GM18517 (cell line): ENCODE measurements at regions not wholly inside any gene's neighbourhood (a gene's known extent, or its start where the extent isn't known, plus 50 kb on each side); places are given as distances from the start of the nearest gene placed in this dataset.
"Not testable (repeated sequence)": the region's sequence is repeated elsewhere in the genome, so short reads cannot be mapped to it uniquely, and the experiment has no call there.

Experiments used
- ATAC-seq: cut with Tn5 transposase; IDR thresholded peaks from one replicate; pipeline ENCODE4 v1.9.1; 2021; ENCODE audit warnings: mild to moderate bottlenecking, moderate library complexity; ENCODE audit not compliant: unreplicated experiment

DNA sequence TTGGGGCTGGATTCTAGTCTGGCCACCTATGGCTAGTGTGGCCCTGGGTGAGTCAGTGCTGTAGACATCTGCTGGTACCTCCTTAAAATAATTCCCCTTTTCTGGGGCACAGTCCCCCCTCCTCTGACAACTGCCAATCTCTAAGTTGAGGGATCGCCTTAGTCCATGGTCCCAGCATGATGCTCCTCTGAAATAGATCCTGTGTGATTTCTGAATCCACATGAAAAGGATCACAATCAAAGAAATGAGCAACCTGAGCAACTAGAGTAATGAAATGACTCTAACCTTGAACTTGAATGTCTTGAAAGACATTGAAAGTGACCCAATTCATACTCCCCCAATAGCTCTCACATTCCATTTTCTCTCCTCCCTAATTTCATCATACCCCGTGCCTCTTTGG lies 332.5 kb downstream of the VRK1 start:
- ATAC-seq: no peak

DNA sequence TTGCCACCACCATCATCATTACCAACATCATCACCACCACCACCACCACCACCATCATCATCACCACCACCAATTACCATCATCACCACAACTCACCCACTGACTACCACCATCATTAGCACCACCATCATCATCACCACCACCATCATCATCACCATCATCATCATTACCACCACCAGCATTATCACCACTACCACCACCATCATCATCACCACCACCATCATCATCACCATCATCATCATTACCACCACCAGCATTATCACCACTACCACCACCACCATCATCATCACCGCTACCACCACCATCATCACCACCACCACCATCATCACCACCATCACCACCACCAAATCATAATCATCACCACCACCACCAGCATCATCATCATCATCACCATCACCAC lies 338.7 kb downstream of the VRK1 start:
- ATAC-seq: not testable (repeated sequence)

DNA sequence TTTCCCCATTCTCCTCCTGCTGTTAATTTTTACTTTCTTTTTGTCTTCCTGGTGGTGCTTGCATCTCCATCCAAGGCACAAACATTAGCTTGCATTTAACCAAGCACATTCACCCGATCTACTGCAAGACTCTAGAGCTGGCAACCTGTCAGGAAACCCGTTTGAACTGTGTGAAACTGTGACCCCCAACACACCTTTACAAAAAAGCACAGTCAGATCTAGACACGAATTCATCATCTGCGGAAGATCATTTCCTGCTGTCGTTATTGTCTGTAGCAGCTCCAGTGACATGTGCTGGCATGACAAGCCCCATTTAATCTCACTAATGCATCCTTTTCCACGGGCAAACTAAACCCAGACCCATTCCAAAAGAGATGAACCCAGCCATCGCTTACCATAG lies 340.5 kb downstream of the VRK1 start:
- ATAC-seq: no peak

DNA sequence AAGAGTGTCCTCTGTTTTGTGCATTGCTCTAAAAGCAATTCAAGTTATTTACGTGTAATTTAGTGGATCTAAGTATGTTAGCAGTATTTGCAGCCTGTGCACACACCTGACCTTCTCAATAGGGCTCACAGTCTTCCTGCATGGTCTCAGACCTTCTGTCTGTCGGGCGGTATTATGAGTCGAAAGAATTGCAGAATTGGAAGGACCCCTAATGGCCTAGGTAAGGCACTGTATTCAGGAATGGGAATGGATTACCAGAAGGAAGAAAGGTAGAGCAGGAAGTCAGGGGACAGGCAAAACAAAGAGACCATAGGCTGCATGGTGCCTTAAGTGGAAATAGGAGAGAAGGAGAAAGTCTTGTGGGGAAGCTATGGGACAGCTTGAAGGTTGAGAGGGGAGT lies 341.6 kb downstream of the VRK1 start:
- no peak for ATAC-seq

DNA sequence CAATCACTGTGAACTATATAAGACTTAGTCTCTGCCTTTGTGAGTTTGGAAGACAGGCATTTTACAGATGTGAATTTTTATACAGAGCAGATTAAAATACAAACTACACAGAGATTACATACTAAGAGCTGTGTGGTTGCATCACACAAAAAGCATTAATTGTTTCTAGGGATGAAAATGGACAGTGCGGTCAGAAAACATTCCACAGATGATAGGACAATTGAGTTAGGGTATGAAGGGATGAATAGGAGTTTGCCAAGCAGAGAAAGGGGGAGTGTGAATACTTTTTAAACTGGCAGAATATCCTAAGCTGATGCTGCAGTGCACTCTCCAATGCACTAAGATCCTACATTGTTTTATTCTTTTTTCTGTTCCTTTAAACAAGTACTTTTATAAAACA lies 345.8 kb downstream of the VRK1 start:
- no peak for ATAC-seq

DNA sequence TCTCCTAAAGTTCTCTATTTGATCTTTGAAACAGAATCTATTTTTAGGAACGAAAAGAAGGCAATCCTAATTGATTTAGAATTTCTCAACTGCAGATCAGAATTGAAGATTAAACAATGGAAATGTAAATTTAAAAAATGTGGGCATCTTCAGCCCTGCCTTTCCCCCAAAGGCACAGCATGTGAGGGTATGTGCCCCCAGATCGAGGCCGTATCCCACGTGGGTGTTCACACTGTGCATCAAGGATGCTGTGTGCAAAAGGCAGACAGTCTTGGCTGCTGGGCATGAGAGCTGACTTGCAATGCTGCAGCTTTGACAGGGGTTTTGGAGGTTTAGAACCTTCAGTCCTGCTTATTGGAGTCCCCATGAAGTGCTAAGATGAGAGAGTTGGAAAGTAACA lies 346.3 kb downstream of the VRK1 start:
- ATAC-seq: no peak

DNA sequence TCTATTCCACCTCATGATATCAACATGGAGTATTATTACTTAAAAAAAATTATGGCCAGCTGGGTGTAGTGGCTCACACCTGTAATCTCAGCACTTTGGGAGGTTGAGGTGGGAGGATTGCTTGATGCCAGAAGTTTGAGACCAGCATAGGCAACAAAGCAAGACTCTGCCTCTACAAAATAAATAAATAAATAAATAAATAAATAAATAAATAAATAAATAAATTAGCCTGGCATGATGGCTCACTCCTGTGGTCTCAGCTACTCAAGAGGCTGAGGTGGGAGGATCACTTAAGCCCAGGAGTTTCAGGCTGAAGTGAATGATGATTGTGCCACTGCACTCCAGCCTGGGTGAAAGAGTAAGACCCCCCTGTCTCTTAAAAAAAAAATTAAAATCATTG lies 350.8 kb downstream of the VRK1 start:
- ATAC-seq: not testable (repeated sequence)

DNA sequence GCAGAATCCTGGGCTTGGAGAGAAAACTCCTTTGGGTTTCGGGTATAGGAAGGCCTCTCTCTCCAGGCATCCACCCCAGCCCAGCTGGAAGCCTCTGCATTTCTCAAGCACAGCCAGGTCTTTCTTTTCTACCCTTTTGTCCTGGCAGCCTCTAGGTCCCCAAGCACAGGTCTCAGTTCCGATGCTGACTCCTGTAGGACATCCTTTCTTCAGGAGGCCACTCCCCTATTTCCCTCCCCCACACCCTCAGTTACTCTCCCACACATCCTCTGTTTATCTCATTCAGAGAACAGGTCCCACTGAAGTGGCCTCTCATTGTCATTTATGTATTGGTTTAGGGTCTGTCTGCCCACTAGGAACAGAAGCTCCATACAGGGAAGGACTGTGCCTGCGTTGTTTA lies 352.6 kb downstream of the VRK1 start:
- ATAC-seq: no peak

DNA sequence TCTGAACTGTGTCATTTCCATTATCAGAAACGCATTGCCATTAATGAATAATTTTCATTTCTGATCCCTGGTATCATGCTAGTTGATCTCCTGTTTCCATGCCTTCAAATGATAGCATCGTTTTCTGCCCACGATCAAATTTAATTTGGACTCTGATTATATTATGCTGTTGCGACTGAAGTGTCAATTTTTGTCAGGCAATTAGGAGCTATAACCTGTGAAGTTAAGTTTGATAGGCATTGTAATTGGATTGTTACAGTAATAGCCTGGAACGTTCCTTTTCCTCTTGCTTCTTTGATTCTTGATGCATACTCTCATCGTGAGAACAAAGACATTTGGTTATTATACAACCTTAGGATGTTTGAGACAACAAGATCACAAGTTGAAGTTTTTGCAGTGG lies 356.3 kb downstream of the VRK1 start:
- ATAC-seq: no peak

DNA sequence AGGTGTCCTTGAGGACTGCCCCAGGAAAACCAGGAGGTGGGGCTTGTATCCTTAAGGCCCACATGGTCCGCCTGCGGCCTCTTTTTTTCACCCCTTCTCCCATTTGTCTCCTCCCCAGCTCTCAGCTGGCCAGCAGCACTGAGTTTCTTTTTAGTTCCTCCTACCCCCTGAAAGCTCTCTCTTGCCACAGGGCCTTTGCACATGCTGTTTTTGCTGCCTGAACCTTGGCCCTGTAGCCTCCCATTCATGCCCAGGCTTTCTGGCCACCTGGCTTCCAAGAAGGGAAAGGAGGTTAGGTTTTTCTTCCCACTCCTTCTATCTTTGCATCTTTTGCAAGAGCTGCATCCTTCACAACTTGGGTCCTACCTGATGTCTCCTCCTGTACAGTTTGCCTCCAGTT lies 358.1 kb downstream of the VRK1 start:
- no peak for ATAC-seq

DNA sequence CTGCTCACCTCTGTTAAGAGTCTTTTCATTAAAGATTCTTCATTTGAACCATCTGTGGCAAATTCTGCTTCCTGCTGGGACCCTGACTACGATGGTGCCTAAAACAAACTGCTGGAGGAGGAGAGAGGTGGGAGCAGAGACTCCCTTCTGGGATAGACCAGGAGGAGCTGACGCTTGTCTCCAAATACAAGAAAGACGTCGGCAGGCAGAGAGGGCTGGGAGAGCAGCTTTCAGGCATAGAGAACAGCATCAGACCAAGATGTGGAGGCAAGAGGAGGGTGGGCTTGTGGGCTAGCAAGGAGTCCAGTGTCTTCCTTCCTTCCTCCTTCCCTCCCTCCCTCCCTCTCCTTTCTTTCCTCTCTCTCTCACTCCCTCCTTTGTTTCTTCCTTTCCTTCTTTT lies 358.6 kb downstream of the VRK1 start:
- ATAC-seq: no peak

DNA sequence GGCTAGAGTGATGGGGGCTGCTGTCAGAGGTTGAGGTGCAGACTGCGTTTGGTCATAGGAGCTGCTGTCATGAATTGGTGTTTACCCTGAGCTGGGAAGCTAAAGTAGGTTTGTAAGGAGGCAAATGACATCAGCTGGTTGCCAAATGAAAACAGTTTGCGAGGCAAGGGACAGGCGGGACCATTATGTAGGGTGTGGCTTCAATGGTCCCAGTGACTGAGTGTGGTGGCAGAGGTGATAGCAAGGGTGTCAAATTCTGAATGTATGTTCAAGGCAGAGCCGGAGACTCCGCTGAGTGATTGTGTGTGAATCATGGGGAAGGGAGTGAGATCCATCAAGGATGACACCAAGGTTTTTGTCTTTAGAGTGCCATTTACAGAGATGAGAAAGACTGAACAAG lies 359.5 kb downstream of the VRK1 start:
- ATAC-seq: no peak

DNA sequence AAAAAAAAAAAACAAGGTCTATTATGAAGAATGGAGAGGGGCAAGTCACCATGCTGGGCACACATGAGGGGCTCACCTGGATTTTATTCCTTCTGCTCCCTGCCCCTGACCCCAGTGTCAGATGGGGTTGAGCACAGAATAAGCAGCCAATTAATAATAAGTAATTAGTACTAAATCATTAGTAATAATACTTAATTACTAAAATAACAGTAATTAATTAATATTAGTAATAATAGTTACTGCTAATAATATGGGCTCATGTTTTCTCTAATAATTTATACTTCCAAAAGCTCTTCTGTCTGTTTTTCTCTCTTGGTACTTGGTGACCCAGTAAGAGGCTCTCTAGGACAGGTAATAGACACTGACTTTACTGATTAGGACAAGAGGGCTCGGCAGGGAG lies 360.9 kb downstream of the VRK1 start:
- no peak for ATAC-seq

DNA sequence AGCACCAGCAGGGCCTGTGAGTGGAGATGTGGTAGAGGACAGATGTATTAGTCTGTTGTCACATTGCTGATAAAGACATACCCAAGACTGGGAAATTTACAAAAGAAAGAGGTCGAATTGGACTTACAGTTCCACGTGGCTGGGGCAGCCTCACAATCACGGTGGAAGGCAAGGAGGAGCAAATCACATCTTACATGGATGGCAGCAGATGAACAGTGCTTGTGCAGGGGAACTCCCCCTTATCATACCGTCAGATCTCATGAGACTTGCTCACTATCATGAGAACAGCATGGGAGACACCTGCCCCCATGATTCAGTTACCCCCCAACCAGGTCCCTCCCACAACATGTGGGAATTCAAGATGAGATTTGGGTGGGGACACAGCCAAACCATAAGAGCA lies 361.9 kb downstream of the VRK1 start:
- ATAC-seq: no peak

DNA sequence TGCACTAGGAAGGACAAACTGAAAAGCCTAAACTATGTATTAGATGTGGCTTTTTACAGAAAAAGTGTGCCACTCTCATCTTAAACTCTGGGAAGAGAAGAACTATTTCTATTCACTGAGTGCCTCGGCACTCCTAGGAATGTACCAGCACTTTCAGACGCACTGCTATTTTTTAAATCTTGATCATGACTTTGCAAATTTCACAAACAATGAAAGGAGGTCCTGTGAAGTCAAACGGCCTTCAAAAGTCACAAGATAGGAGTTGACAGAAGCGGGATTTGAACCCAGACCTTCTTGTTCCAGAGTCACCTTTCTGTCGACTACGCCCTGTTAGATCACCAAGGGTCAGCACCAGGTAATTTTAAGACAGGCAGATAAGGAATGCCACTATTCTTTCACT lies 365.4 kb downstream of the VRK1 start:
- no peak for ATAC-seq

DNA sequence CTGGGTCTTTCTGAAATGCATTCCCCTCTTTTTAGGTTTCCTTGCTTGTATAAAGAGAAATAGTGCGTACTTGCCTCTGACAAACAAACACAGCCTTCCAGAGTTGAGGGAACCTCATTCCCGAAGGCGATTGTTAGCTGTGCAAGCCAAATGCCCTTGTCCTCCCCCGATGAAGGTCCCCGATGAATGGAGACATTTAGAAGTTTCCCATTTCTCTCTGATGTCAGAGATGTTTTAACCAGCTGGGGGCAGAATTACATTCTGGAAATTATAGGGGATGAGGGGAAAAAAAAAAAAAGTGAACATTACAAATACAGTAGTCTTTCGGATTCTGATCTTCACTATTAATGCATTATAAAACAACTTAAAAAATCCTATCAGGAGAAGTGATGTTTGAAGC lies 366.8 kb downstream of the VRK1 start:
- ATAC-seq: no peak

DNA sequence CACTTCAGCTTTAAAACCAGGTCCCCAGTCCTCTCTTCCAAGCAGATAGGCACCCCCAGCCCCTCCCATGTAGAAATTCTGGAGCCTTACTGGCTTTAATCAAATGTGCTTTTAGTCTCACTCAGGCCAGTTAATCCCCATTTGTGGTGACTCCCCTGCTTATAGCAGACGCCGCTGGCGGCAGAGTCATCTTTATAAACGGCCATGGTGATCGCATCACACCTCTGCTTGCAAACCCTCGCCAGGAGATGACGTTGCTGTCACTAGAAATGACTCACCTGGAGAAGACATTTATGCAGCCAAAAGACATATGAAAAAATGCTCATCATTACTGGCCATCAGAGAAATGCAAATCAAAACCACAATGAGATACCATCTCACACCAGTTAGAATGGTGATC lies 369.3 kb downstream of the VRK1 start:
- no peak for ATAC-seq

DNA sequence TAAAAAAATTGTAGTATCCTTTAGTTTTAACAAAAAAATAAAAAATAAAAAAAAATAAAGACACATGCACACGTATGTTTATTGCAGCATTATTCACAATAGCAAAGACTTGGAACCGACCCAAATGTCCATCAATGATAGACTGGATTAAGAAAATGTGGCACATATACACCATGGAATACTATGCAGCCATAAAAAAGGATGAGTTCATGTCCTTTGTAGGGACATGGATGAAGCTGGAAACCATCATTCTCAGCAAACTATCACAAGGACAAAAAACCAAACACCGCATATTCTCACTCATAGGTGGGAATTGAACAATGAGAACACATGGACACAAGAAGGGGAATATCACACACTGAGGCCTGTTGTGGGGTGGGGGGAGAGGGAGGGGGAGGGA lies 370.4 kb downstream of the VRK1 start:
- not testable (repeated sequence) for ATAC-seq

DNA sequence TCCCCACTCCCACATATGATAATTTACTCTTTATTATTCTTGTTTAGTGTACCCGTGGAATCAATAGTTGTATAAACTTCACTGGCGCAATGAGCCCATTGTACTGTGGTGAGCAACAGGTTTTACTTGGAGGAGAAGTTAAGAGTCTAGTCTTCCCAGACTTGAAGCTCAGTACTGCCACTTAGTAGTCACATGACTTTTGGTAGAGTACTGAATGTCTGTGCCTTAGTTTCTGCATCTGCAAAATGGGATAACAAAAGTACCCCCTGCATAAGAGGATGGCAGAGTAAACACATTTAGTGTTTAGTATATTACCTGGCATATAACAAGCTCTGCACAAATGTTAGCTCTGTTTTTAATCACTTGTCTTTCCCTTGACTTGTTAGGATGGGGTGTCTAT lies 375.5 kb downstream of the VRK1 start:
- ATAC-seq: no peak

DNA sequence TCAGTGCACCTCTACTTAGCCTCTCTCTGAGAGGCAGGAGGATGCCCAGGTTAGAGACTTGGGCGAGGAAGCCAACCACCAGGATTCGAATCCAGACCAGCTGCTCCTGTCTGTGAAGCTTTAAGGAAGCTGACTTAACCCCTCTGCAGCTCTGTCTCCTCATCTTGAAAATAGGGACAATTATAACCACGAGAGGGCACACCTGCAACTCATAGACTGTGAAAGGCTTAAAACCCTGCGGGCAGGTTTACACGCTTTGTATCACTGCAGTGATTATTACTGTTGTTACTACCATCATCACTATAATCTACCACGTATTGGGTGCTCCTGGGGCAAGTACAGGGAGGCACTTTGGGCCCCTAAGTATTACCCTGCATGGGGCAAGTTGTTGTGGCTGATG lies 379.8 kb downstream of the VRK1 start:
- no peak for ATAC-seq

DNA sequence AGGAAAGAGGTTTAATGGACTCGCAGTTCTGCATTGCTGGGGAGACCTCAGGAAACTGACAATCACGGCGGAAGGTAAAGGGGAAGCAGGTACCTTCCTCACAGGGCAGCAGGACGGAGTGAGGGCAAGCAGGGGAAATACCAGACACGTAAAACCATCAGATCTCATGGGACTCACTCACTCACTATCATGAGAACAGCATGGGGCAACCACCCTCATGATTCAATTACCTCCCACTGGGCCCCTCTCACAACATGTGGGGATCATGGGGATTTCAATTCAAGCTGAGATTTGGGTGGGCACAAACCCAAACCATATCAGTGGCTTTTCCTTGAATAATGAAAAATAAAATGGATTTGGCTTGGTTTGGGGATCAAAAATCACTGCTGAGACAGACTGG lies 380.5 kb downstream of the VRK1 start:
- no peak for ATAC-seq

DNA sequence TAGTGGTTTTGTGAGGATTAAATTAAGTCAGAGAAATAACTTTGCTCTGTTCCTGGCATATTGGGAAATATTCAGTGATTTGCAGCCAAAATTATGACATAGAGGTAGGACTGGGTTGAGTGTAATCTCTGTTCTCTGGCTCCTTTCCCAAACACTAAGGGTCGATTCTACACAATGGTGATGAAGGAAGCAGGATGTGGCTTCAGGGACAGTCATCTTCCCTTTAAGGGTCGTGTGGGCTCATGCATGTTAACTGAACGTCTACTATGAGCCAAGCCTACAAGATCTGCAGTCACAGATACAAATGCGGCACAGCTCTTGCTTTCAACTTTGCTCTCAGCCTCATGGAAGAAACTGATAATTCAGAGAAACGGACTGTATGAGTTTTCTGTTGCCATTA lies 381.6 kb downstream of the VRK1 start:
- ATAC-seq: no peak

DNA sequence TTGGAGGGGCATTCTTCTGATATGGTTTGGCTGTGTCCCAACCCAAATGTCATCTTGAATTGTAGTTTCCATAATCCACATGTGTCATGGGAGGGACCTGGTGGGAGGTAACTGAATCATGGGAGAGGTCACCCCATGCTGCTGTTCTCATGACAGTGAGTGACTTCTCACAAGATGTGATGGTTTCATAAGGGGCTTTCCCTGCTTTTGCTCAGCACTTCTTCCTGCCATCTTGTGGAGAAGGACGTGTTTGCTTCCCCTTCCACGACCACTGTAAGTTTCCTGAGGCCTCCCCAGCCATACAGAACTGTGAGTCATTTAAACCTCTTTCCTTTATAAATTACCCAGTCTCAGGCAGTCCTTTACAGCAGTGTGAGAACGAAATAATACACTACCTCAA lies 382.4 kb downstream of the VRK1 start:
- ATAC-seq: no peak
